A673 (cell line): ENCODE measurements at regions not wholly inside any gene's neighbourhood (a gene's known extent, or its start where the extent isn't known, plus 50 kb on each side); places are given as distances from the start of the nearest gene placed in this dataset.

ENCODE experiments used
- BruUV-seq: library from RNA; stranded (reverse); fragments of 400-500 nt; replicated peaks from 2 replicates; lab custom pipeline; 2021; lab: Mats Ljungman, UMichigan
- CTCF ChIA-PET: fragments of 300-600 bp; sonication (Branson Sonifier 250); formaldehyde crosslinking; loops from one replicate; lab custom pipeline; 2022; ENCODE audit warnings: antibody characterized with exemption; lab: Charles Lee
- POLR2A ChIA-PET: fragments of 300-600 bp; sonication (Branson Sonifier 250); formaldehyde crosslinking; loops from one replicate; lab custom pipeline; 2022; ENCODE audit warnings: antibody characterized with exemption; ENCODE audit not compliant: low non-redundant PET; lab: Charles Lee
- DNase-seq: peaks from one replicate; pipeline ENCODE4 v3.0.0-alpha.2; 2015; ENCODE audit warnings: low spot score
- H3K27ac ChIP-seq: fragments of 200-600 bp; sonication (generic); 2 replicates; pipeline ENCODE4 v1.5.1; 2016; ENCODE audit warnings: mixed run types, low read depth, mild to moderate bottlenecking, mixed read lengths, antibody characterized with exemption, low read length; ENCODE audit not compliant: poor library complexity, severe bottlenecking
- H3K27me3 ChIP-seq: fragments of 200-600 bp; sonication (generic); replicated peaks from 2 replicates; pipeline ENCODE4 v1.6.1; 2017; ENCODE audit warnings: mixed run types, low read depth, mild to moderate bottlenecking, mixed read lengths, antibody characterized with exemption, low read length; ENCODE audit not compliant: insufficient read depth, poor library complexity
- H3K36me3 ChIP-seq: fragments of 200-600 bp; sonication (generic); 2 replicates; pipeline ENCODE4 v1.6.1; 2016; ENCODE audit warnings: mixed run types, mild to moderate bottlenecking, mixed read lengths, antibody characterized with exemption, low read length; ENCODE audit not compliant: insufficient read depth, poor library complexity, severe bottlenecking
- H3K4me1 ChIP-seq: fragments of 200-600 bp; sonication (generic); 2 replicates; pipeline ENCODE4 v1.6.1; 2017; ENCODE audit warnings: mixed run types, mild to moderate bottlenecking, mixed read lengths, antibody characterized with exemption, low read length; ENCODE audit not compliant: insufficient read depth, poor library complexity, severe bottlenecking
- H3K4me3 ChIP-seq: fragments of 200-600 bp; sonication (generic); 2 replicates; pipeline ENCODE4 v1.5.1; 2016; ENCODE audit warnings: low read depth, mixed run types, mild to moderate bottlenecking, mixed read lengths, low read length; ENCODE audit not compliant: poor library complexity, severe bottlenecking
- H3K9me3 ChIP-seq: fragments of 200-600 bp; sonication (generic); 2 replicates; pipeline ENCODE4 v1.6.1; 2016; ENCODE audit warnings: mixed run types, low read depth, mild to moderate bottlenecking, mixed read lengths, antibody characterized with exemption, low read length; ENCODE audit not compliant: poor library complexity, severe bottlenecking
- CTCF ChIP-seq: fragments of 300-800, 200-600 bp; sonication (generic); conservative IDR thresholded peaks from 2 replicates; pipeline ENCODE4 v1.5.1; 2017; ENCODE audit warnings: low read depth, mild to moderate bottlenecking, antibody characterized with exemption, low read length, moderate library complexity, mixed read lengths
- EZH2 ChIP-seq: fragments of 200-600 bp; sonication (generic); IDR thresholded peaks from 2 replicates; pipeline ENCODE4 v1.6.1; 2017; ENCODE audit warnings: borderline replicate concordance, low read depth, mild to moderate bottlenecking, mixed read lengths, antibody characterized with exemption, low read length; ENCODE audit not compliant: poor library complexity, severe bottlenecking
- intact Hi-C: fragments of 100-400 bp; cut with micrococcal nuclease; formaldehyde crosslinking; loops from one replicate; pipeline ENCODE4 v1.10.0; 2022; ENCODE audit not compliant: unreplicated experiment

GRCh38 chr12:77648716-77649115, 182.0 kb upstream of the NAV3 start:
- intact Hi-C loops = no loop called here
- H3K4me1 ChIP-seq = peaks cover 3% of the 10 kb centered on the region
- no peak overlapping the region for H3K27ac ChIP-seq
- no TSS peak for BruUV-seq
- H3K36me3 ChIP-seq = no peaks in the 10 kb centered on the region
- no peaks in the 10 kb centered on the region for H3K9me3 ChIP-seq
- ChIA-PET POLR2A (no interaction called here), CTCF (no interaction called here)
- DNase-seq = no peak
- TF ChIP-seq CTCF (no peak), EZH2 (no peak)
- no peaks in the 10 kb centered on the region for H3K27me3 ChIP-seq
- H3K4me3 ChIP-seq = no peak overlapping the region

- TF ChIP-seq EZH2 = no peak
- TF ChIP-seq CTCF = no peak
- no peaks in the 10 kb centered on the region for H3K36me3 ChIP-seq
Measured at GRCh38 chr12:77645966-77646598, 184.6 kb upstream of the NAV3 start.

GRCh38 chr12:77644915-77645605, 185.6 kb upstream of the NAV3 start:
- Histone ChIP-seq H3K27ac (no peak overlapping the region), H3K36me3 (no peaks in the 10 kb centered on the region), H3K27me3 (no peaks in the 10 kb centered on the region), H3K9me3 (no peaks in the 10 kb centered on the region), H3K4me1 (peaks cover 3% of the 10 kb centered on the region), H3K4me3 (no peak overlapping the region)
- BruUV-seq = no TSS peak
- intact Hi-C loops = no loop called here
- DNase-seq = no peak
- ChIA-PET POLR2A (interaction anchor here (0.6 kb wide), 1 partner anchor 11 kb away, joined by 4 read pairs; no protein-coding TSS in a partner anchor), CTCF (no interaction called here)
- TF ChIP-seq CTCF (no peak), EZH2 (no peak)

More at GRCh38 chr12:77645966-77646598, 184.6 kb upstream of the NAV3 start:
- Histone ChIP-seq H3K4me3 (no peak overlapping the region), H3K4me1 (peaks cover 3% of the 10 kb centered on the region), H3K27ac (no peak overlapping the region), H3K9me3 (no peaks in the 10 kb centered on the region), H3K27me3 (no peaks in the 10 kb centered on the region)
- BruUV-seq = no TSS peak
- ChIA-PET CTCF (no interaction called here), POLR2A (no interaction called here)
- intact Hi-C loops = no loop called here
- DNase-seq = no peak
